H9 (cell line): ENCODE measurements at regions not wholly inside any gene's neighbourhood (a gene's known extent, or its start where the extent isn't known, plus 50 kb on each side); places are given as distances from the start of the nearest gene placed in this dataset.

Source experiments
- DNase-seq: peaks from one replicate; pipeline ENCODE4 v3.0.0-alpha.2; 2017
- H2AFZ ChIP-seq: one replicate; pipeline ENCODE4 v1.6.1; 2013; ENCODE audit warnings: mild to moderate bottlenecking, low read length, control low read depth, moderate library complexity
- H2AK5ac ChIP-seq: 2 replicates; pipeline ENCODE4 v1.6.1; 2013; ENCODE audit warnings: low read length, control low read depth, mixed read lengths; ENCODE audit not compliant: insufficient read length
- H2BK120ac ChIP-seq: one replicate; pipeline ENCODE4 v1.6.1; 2013; ENCODE audit warnings: low read depth, mild to moderate bottlenecking, low read length, control low read depth, inconsistent platforms; ENCODE audit not compliant: poor library complexity, severe bottlenecking
- H2BK12ac ChIP-seq: 2 replicates; pipeline ENCODE4 v1.6.1; 2013; ENCODE audit warnings: low read length, control low read depth, mixed read lengths, low read depth; ENCODE audit not compliant: insufficient read length
- H2BK15ac ChIP-seq: 2 replicates; pipeline ENCODE4 v1.6.1; 2013; ENCODE audit warnings: low read depth, low read length, control low read depth
- H2BK20ac ChIP-seq: one replicate; pipeline ENCODE4 v1.6.1; 2013; ENCODE audit warnings: low read depth, mild to moderate bottlenecking, low read length, control low read depth, inconsistent platforms; ENCODE audit not compliant: poor library complexity, severe bottlenecking
- H2BK5ac ChIP-seq: 2 replicates; pipeline ENCODE4 v1.6.1; 2013; ENCODE audit warnings: low read length, control low read depth, mixed read lengths; ENCODE audit not compliant: insufficient read length
- H3K14ac ChIP-seq: 2 replicates; pipeline ENCODE4 v1.6.1; 2013; ENCODE audit warnings: low read length, control low read depth; ENCODE audit not compliant: insufficient read depth
- H3K18ac ChIP-seq: 2 replicates; pipeline ENCODE4 v1.6.1; 2013; ENCODE audit warnings: low read depth, mild to moderate bottlenecking, mixed read lengths, low read length, control low read depth; ENCODE audit not compliant: insufficient read length
- H3K23ac ChIP-seq: 2 replicates; pipeline ENCODE4 v1.6.1; 2013; ENCODE audit warnings: low read length, control low read depth, mixed read lengths, low read depth; ENCODE audit not compliant: insufficient read length
- H3K23me2 ChIP-seq: 2 replicates; pipeline ENCODE4 v1.6.1; 2013; ENCODE audit warnings: low read depth, mild to moderate bottlenecking, mixed read lengths, low read length, control low read depth; ENCODE audit not compliant: insufficient read length, poor library complexity, severe bottlenecking
- H3K27ac ChIP-seq: 2 replicates; pipeline ENCODE4 v1.5.1; 2013; ENCODE audit warnings: low read length, control low read depth, mixed read lengths, low read depth; ENCODE audit not compliant: insufficient read length
- H3K27me3 ChIP-seq: 2 replicates; pipeline ENCODE4 v1.6.1; 2013; ENCODE audit warnings: low read length, control low read depth, inconsistent platforms; ENCODE audit not compliant: insufficient read depth
- H3K4ac ChIP-seq: 2 replicates; pipeline ENCODE4 v1.6.1; 2013; ENCODE audit warnings: low read depth, mild to moderate bottlenecking, control low read depth, inconsistent platforms, low read length, moderate library complexity
- H3K4me1 ChIP-seq: 2 replicates; pipeline ENCODE4 v1.6.1; 2013; ENCODE audit warnings: low read length, control low read depth, inconsistent platforms; ENCODE audit not compliant: insufficient read depth
- H3K4me2 ChIP-seq: 2 replicates; pipeline ENCODE4 v1.6.1; 2013; ENCODE audit warnings: low read length, control low read depth, mixed read lengths; ENCODE audit not compliant: insufficient read length, insufficient read depth
- H3K56ac ChIP-seq: 2 replicates; pipeline ENCODE4 v1.6.1; 2013; ENCODE audit warnings: low read depth, mild to moderate bottlenecking, mixed read lengths, low read length, control low read depth; ENCODE audit not compliant: insufficient read length
- H3K79me1 ChIP-seq: 2 replicates; pipeline ENCODE4 v1.6.1; 2013; ENCODE audit warnings: low read depth, mild to moderate bottlenecking, moderate library complexity, low read length, control low read depth, inconsistent platforms; ENCODE audit not compliant: insufficient read depth, poor library complexity, severe bottlenecking
- H3K79me2 ChIP-seq: 2 replicates; pipeline ENCODE4 v1.6.1; 2013; ENCODE audit warnings: low read length, control low read depth, inconsistent platforms; ENCODE audit not compliant: insufficient read depth
- H3K9ac ChIP-seq: 2 replicates; pipeline ENCODE4 v1.6.1; 2013; ENCODE audit warnings: low read length, control low read depth, mixed read lengths; ENCODE audit not compliant: insufficient read length; ENCODE audit errors: extremely low read depth
- H3K9me3 ChIP-seq: one replicate; pipeline ENCODE4 v1.6.1; 2013; ENCODE audit warnings: low read depth, low read length, inconsistent platforms; ENCODE audit not compliant: control insufficient read depth
- H3T11ph ChIP-seq: one replicate; pipeline ENCODE4 v1.6.1; 2013; ENCODE audit warnings: mild to moderate bottlenecking, low read length, control low read depth, inconsistent platforms
- H4K20me1 ChIP-seq: one replicate; pipeline ENCODE4 v1.6.1; 2013; ENCODE audit not compliant: control insufficient read depth, insufficient read length, insufficient read depth
- H4K5ac ChIP-seq: 2 replicates; pipeline ENCODE4 v1.6.1; 2013; ENCODE audit warnings: low read depth, mild to moderate bottlenecking, mixed read lengths, low read length, control low read depth; ENCODE audit not compliant: insufficient read length
- H4K8ac ChIP-seq: replicated peaks from 2 replicates; pipeline ENCODE4 v1.6.1; 2013; ENCODE audit warnings: low read length, control low read depth, mixed read lengths, low read depth; ENCODE audit not compliant: insufficient read length
- H4K91ac ChIP-seq: 2 replicates; pipeline ENCODE4 v1.6.1; 2013; ENCODE audit warnings: low read depth, mild to moderate bottlenecking, moderate library complexity, mixed read lengths, low read length, control low read depth; ENCODE audit not compliant: insufficient read length
- H3K27ac Mint-ChIP-seq, 3 experiments: 2 replicates in 2 of 3; 3 replicates in 1 of 3; pipeline ENCODE4 v1.8.0; 2020 to 2021; ENCODE audit warnings: mixed read lengths in 3 of 3, mild to moderate bottlenecking in 1 of 3, moderate library complexity in 1 of 3
- H3K27me3 Mint-ChIP-seq: 2 replicates; pipeline ENCODE4 v1.8.0; 2021; ENCODE audit warnings: low read depth, mild to moderate bottlenecking, moderate library complexity, mixed read lengths
- H3K36me3 Mint-ChIP-seq, 3 experiments: 2 replicates in 2 of 3; 3 replicates in 1 of 3; pipeline ENCODE4 v1.8.0; 2020 to 2021; ENCODE audit warnings: low read depth in 3 of 3, mixed read lengths in 3 of 3; ENCODE audit not compliant: insufficient read depth in 1 of 3
- H3K4me1 Mint-ChIP-seq, 2 experiments: 2 replicates each; pipeline ENCODE4 v1.8.0; 2020; ENCODE audit warnings: mixed read lengths in 2 of 2
- H3K4me3 Mint-ChIP-seq, 2 experiments: 2 replicates in 1 of 2; 3 replicates in 1 of 2; pipeline ENCODE4 v1.8.0; 2020 to 2021; ENCODE audit warnings: mild to moderate bottlenecking in 2 of 2, mixed read lengths in 2 of 2, moderate library complexity in 1 of 2
- H3K9me3 Mint-ChIP-seq, 2 experiments: 2 replicates in 1 of 2; 3 replicates in 1 of 2; pipeline ENCODE4 v1.8.0; 2020; ENCODE audit warnings: mild to moderate bottlenecking in 2 of 2, mixed read lengths in 2 of 2, moderate library complexity in 1 of 2
- CTCF ChIP-seq: fragments of 200-600 bp; sonication (generic); conservative IDR thresholded peaks from 3 replicates; pipeline ENCODE4 v1.8.0; 2021; ENCODE audit warnings: antibody characterized with exemption, mild to moderate bottlenecking
- WGBS: extraction: QIAGEN DNeasy Blood & Tissue Kit; methylation state at CpG from one replicate; pipeline ENCODE4 v1.1.7; 2013; ENCODE audit warnings: missing lambda C conversion rate, low lambda C conversion rate, mixed read lengths; ENCODE audit not compliant: insufficient read length; ENCODE audit errors: extremely low coverage; 5-methylcytosine and 5-hydroxymethylcytosine counted together

- no peaks in the 10 kb centered on the region for H3K9me3 Mint-ChIP-seq
- no peak overlapping the region for H2BK120ac ChIP-seq
- no peaks in the 10 kb centered on the region for H3K9me3 ChIP-seq
- no peaks in the 10 kb centered on the region for H3K79me1 ChIP-seq
- H3K9ac ChIP-seq = no peak overlapping the region
- no peak overlapping the region for H3K4me3 Mint-ChIP-seq
- no peak overlapping the region for H2AK5ac ChIP-seq
- H3K4me2 ChIP-seq = no peak overlapping the region
- H3K27ac Mint-ChIP-seq = no peak overlapping the region
- no peaks in the 10 kb centered on the region for H3K23me2 ChIP-seq
- H3K56ac ChIP-seq = no peak overlapping the region
- H3K23ac ChIP-seq = no peak overlapping the region
- no peak overlapping the region for H2BK15ac ChIP-seq
- H4K91ac ChIP-seq = no peak overlapping the region
- DNase-seq = no peak
- no peak overlapping the region for H3K18ac ChIP-seq
- no peaks in the 10 kb centered on the region for H4K20me1 ChIP-seq
- no peak overlapping the region for H3K4ac ChIP-seq
- H3K27me3 ChIP-seq = no peaks in the 10 kb centered on the region
- peaks cover 7 to 10% of the 10 kb centered on the region in 2 experiments for H3K4me1 Mint-ChIP-seq
- H3K27ac ChIP-seq = no peak overlapping the region
- no peak overlapping the region for H2BK20ac ChIP-seq
- H2AFZ ChIP-seq = no peak overlapping the region
- peaks cover 3% of the 10 kb centered on the region; the same call in 1 of the 2 replicates for H3K27me3 Mint-ChIP-seq
- H3T11ph ChIP-seq = no peak overlapping the region
- no peaks in the 10 kb centered on the region; a peak in 1 of 7 replicates for H3K36me3 Mint-ChIP-seq
- H3K79me2 ChIP-seq = no peaks in the 10 kb centered on the region
- no peak for TF ChIP-seq CTCF
- H2BK5ac ChIP-seq = no peak overlapping the region
- H4K5ac ChIP-seq = no peak overlapping the region
- H4K8ac ChIP-seq = no peak overlapping the region
- H3K14ac ChIP-seq = no peak overlapping the region
- no peaks in the 10 kb centered on the region; the same call in 1 of the 2 replicates for H3K4me1 ChIP-seq
- no peak overlapping the region for H2BK12ac ChIP-seq
- no CpG with 5 or more reads among the region's 1 CpG for WGBS
Observed at GRCh38 chr16:6549415-6549814, 783.2 kb upstream of the RBFOX1 start.
